GM12864 (cell line): ENCODE measurements at regions not wholly inside any gene's neighbourhood (a gene's known extent, or its start where the extent isn't known, plus 50 kb on each side); places are given as distances from the start of the nearest gene placed in this dataset.

Experiments
- DNase-seq: peaks from one replicate; pipeline ENCODE4 v3.0.0-alpha.2; 2011; ENCODE audit warnings: low read depth
- H3K4me3 ChIP-seq: 2 replicates; pipeline ENCODE4 v1.5.1; 2011; ENCODE audit warnings: mild to moderate bottlenecking, low read depth, low read length, control low read depth
- TF ChIP-seq, protein P1 (sequence below): IDR thresholded peaks from 2 replicates; pipeline ENCODE4 v1.5.1; 2011; ENCODE audit warnings: low read depth, mild to moderate bottlenecking, moderate library complexity, low read length, control low read depth, inconsistent platforms; ENCODE audit errors: missing control alignments

DNA sequence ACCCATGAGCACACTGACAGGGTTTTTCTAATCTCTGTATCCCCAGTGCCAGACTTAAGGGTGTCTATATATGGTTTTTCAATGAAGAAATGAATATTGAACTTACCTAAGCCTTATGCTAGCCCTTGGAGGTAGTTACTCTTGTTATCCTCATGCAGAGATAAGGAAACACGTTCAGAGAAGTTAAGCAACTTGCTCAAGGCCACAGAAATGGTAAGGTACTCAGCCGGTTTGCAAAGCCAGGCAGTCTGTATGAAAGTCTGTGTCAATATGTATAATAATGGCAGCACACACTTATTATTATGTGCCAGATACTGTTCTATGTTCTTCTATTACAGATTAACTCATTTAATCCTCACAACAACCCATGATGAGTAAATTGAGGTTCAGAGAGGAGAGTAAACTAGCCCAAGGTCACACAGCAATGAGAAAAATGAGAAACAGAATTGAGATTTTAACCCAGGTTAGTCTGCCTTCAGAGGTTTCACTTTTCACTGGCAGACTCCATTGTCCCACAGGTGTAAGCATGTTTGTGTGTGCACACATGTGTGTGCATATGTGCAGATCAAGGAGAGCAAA is 54.6 kb upstream of the CSF3R start:
- TF ChIP-seq, protein P1, sequence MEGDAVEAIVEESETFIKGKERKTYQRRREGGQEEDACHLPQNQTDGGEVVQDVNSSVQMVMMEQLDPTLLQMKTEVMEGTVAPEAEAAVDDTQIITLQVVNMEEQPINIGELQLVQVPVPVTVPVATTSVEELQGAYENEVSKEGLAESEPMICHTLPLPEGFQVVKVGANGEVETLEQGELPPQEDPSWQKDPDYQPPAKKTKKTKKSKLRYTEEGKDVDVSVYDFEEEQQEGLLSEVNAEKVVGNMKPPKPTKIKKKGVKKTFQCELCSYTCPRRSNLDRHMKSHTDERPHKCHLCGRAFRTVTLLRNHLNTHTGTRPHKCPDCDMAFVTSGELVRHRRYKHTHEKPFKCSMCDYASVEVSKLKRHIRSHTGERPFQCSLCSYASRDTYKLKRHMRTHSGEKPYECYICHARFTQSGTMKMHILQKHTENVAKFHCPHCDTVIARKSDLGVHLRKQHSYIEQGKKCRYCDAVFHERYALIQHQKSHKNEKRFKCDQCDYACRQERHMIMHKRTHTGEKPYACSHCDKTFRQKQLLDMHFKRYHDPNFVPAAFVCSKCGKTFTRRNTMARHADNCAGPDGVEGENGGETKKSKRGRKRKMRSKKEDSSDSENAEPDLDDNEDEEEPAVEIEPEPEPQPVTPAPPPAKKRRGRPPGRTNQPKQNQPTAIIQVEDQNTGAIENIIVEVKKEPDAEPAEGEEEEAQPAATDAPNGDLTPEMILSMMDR: no peak
- no peak overlapping the region for H3K4me3 ChIP-seq
- no peak for DNase-seq

DNA sequence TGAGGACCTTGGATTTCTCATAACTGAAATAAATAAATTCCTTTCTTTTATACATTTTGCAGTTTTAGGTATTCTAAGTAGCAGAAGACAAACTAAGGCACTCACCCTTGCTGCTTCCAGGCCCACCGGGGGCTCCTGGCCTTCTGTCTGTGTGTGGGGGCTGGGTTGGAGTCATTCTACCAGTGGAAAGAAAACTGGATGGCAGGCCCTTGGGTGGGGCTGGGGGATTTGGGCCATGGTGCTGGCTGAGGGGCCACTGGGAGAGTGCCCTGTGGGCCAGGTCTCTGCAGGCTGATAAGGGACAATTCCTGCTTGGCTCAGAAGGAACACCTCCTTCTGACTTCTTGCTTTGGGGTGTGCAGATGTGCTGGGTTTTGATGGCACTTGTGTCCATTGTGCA is 54.0 kb upstream of the CSF3R start:
- DNase-seq: no peak
- TF ChIP-seq, protein P1: no peak
- no peak overlapping the region for H3K4me3 ChIP-seq

DNA sequence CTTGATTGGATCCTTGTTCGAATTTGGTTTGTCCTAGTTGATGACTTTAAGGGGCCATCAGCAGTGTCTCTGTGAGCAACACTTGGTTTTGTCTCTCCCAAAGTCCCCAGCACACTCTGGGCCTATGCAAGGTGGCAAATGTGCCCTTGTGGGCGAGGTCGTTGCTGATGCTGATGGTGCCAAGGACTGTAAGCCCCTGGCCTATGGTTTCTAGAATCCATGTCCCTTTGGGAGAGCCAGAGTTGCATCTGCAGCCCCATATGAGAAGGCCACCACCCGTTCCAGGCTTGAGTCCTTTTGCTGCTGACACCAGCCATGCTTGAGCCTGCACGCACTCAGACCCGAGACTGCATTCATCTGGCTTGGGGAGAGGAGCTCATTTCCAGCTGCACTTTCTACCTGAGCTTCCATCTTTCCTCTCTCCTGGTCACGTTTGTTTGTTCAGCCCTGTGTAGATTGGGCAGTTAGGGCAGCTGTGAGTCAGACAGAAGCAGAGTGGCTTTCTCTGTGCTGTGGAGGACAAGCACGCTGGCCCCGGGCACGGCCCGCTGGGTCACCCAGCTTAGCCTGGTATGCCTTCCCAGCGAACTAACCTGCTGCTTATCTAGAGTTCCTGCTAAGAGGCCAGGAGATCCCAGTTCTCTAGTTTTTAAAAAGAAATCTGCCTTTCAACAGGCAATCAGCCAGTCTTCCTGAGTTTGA is 52.1 kb upstream of the CSF3R start:
- no peak for DNase-seq
- TF ChIP-seq, protein P1: no peak
- H3K4me3 ChIP-seq: no peak overlapping the region

DNA sequence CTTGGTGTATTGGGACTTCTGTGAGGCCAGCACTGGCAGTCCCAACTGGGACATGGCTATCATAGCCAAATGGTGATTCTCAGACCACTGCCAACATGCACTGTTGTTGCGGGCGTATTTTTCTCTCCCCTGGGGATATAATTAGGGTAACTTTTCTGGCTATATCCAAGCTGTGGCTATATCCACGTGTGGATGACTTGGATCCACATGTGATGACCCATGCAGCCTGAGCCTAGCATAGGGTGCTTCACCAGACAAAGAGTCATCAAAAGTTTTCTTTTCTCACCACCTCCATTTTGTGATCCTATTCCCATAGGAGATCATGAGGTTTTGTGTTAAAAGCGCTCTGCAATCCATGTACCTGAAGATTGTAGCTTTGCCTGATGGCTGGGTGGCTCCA is 51.2 kb upstream of the CSF3R start:
- no peak overlapping the region for H3K4me3 ChIP-seq
- TF ChIP-seq, protein P1: no peak
- no peak for DNase-seq

DNA sequence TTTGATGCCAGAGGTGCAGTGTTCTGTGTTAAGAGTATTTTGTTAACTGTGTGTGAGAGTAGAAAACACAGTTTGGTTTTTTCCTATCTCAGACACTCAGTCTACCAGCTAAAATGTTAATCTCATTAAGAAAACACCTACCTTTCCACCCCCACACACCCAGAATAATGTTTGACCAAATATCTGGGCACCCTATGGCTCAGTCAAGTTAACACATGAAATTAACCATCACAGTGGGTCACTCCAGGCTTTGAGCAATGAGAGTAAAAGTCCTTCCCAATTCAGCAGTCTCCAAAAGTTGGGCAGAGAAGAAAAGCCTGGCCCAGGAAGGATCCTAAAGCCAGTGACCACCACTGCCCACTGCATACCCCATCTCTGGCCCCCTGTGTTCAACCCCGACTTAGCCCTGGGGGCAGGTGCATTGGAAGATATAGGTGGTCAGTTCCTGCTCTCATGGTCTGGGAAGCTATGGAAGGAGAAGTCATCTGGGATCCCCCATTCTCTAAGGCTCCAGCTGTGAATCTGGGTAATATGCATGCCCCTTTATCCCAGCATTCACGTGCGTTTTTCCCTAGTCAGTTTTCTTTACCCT is 50.2 kb upstream of the CSF3R start:
- H3K4me3 ChIP-seq: no peak overlapping the region
- TF ChIP-seq, protein P1: no peak
- no peak for DNase-seq
